Urinary bladder (tissue), 3 donors: ENCODE measurements at regions not wholly inside any gene's neighbourhood (a gene's known extent, or its start where the extent isn't known, plus 50 kb on each side); places are given as distances from the start of the nearest gene placed in this dataset.

Experiments used
- DNase-seq: peaks from one replicate; pipeline ENCODE4 v3.0.0-alpha.2; 2015; ENCODE audit errors: extremely low spot score
- H3K27ac ChIP-seq: one replicate; pipeline ENCODE4 v1.5.1; 2013; ENCODE audit warnings: low read depth, mild to moderate bottlenecking, moderate library complexity
- H3K36me3 ChIP-seq: one replicate; pipeline ENCODE4 v1.6.1; 2013; ENCODE audit warnings: mild to moderate bottlenecking, moderate library complexity; ENCODE audit not compliant: insufficient read depth
- H3K4me1 ChIP-seq: one replicate; pipeline ENCODE4 v1.6.1; 2013; ENCODE audit warnings: mild to moderate bottlenecking, moderate library complexity; ENCODE audit not compliant: insufficient read depth
- H3K4me3 ChIP-seq: one replicate; pipeline ENCODE4 v1.5.1; 2013; ENCODE audit warnings: low read depth, low read length
- WGBS: extraction: QIAGEN DNeasy Blood & Tissue Kit; methylation state at CpG from one replicate; pipeline ENCODE4 v1.1.7; 2013; 5-methylcytosine and 5-hydroxymethylcytosine counted together
- donor health status: healthy with polysubstance abuse.
- donor health status: healthy.

GRCh38 chr12:60138526-60138925 lies 542.7 kb downstream of the SLC16A7 start:
- H3K4me3 ChIP-seq: no peak overlapping the region
- 62% methylated on average over 1 of the region's 1 CpG for WGBS
- no peak for DNase-seq
- H3K36me3 ChIP-seq: no peaks in the 10 kb centered on the region
- no peak overlapping the region for H3K27ac ChIP-seq
- no peaks in the 10 kb centered on the region for H3K4me1 ChIP-seq

GRCh38 chr12:60144395-60144794 lies 548.6 kb downstream of the SLC16A7 start:
- DNase-seq: no peak
- 67% methylated on average over 1 of the region's 1 CpG for WGBS
- Histone ChIP-seq H3K27ac (no peak overlapping the region), H3K4me1 (no peaks in the 10 kb centered on the region), H3K4me3 (no peak overlapping the region), H3K36me3 (no peaks in the 10 kb centered on the region)

GRCh38 chr12:60148109-60148508 lies 552.3 kb downstream of the SLC16A7 start:
- Histone ChIP-seq H3K36me3 (no peaks in the 10 kb centered on the region), H3K4me1 (no peaks in the 10 kb centered on the region), H3K27ac (no peak overlapping the region), H3K4me3 (no peak overlapping the region)
- 64% methylated on average over 2 of the region's 2 CpGs for WGBS
- DNase-seq: no peak

GRCh38 chr12:60148831-60149230 lies 553.0 kb downstream of the SLC16A7 start:
- Histone ChIP-seq H3K4me3 (no peak overlapping the region), H3K36me3 (no peaks in the 10 kb centered on the region), H3K27ac (no peak overlapping the region), H3K4me1 (no peaks in the 10 kb centered on the region)
- DNase-seq: no peak

- H3K27ac ChIP-seq: no peak overlapping the region
- no peak overlapping the region for H3K4me3 ChIP-seq
- DNase-seq: no peak
- WGBS: 56% methylated on average over 1 of the region's 1 CpG
- H3K36me3 ChIP-seq: no peaks in the 10 kb centered on the region
- no peaks in the 10 kb centered on the region for H3K4me1 ChIP-seq
Observed at GRCh38 chr12:60152756-60153155, 556.9 kb downstream of the SLC16A7 start.

GRCh38 chr12:60159761-60160160 lies 563.9 kb downstream of the SLC16A7 start:
- H3K4me3 ChIP-seq: no peak overlapping the region
- H3K36me3 ChIP-seq: no peaks in the 10 kb centered on the region
- DNase-seq: no peak
- 91% methylated on average over 1 of the region's 1 CpG for WGBS
- H3K27ac ChIP-seq: no peak overlapping the region
- no peaks in the 10 kb centered on the region for H3K4me1 ChIP-seq

GRCh38 chr12:60162988-60163720 lies 567.3 kb downstream of the SLC16A7 start:
- no peak for DNase-seq
- 89% methylated on average over 13 of the region's 13 CpGs for WGBS
- H3K4me1 ChIP-seq: no peaks in the 10 kb centered on the region
- H3K4me3 ChIP-seq: no peak overlapping the region
- H3K36me3 ChIP-seq: no peaks in the 10 kb centered on the region
- H3K27ac ChIP-seq: no peak overlapping the region

GRCh38 chr12:60165781-60166180 lies 570.0 kb downstream of the SLC16A7 start:
- Histone ChIP-seq H3K4me3 (no peak overlapping the region), H3K27ac (no peak overlapping the region), H3K4me1 (no peaks in the 10 kb centered on the region), H3K36me3 (no peaks in the 10 kb centered on the region)
- 63% methylated on average over 2 of the region's 2 CpGs for WGBS
- DNase-seq: no peak

- no peak overlapping the region for H3K4me3 ChIP-seq
- H3K36me3 ChIP-seq: no peaks in the 10 kb centered on the region
- H3K27ac ChIP-seq: no peak overlapping the region
- no peaks in the 10 kb centered on the region for H3K4me1 ChIP-seq
- no peak for DNase-seq
- WGBS: 79% methylated on average over 5 of the region's 5 CpGs
Observed at GRCh38 chr12:60168441-60168840, 572.6 kb downstream of the SLC16A7 start.

- H3K36me3 ChIP-seq: no peaks in the 10 kb centered on the region
- H3K4me3 ChIP-seq: no peak overlapping the region
- no peak for DNase-seq
- WGBS: 92% methylated on average over 5 of the region's 5 CpGs
- H3K27ac ChIP-seq: no peak overlapping the region
- H3K4me1 ChIP-seq: no peaks in the 10 kb centered on the region
Observed at GRCh38 chr12:60169904-60170303, 574.1 kb downstream of the SLC16A7 start.

- Histone ChIP-seq H3K36me3 (no peaks in the 10 kb centered on the region), H3K27ac (no peak overlapping the region), H3K4me1 (no peaks in the 10 kb centered on the region), H3K4me3 (no peak overlapping the region)
- 70% methylated on average over 8 of the region's 8 CpGs for WGBS
- DNase-seq: no peak
Observed at GRCh38 chr12:60172266-60173211, 576.7 kb downstream of the SLC16A7 start.

GRCh38 chr12:60173224-60174170 lies 577.7 kb downstream of the SLC16A7 start:
- Histone ChIP-seq H3K36me3 (no peaks in the 10 kb centered on the region), H3K4me3 (no peak overlapping the region)
- 90% methylated on average over 9 of the region's 9 CpGs for WGBS

GRCh38 chr12:60174476-60174875 lies 578.6 kb downstream of the SLC16A7 start:
- H3K27ac ChIP-seq: no peak overlapping the region
- no peaks in the 10 kb centered on the region for H3K36me3 ChIP-seq
- H3K4me1 ChIP-seq: no peaks in the 10 kb centered on the region
- no peak for DNase-seq
- no peak overlapping the region for H3K4me3 ChIP-seq

More at GRCh38 chr12:60173224-60174170, 577.7 kb downstream of the SLC16A7 start:
- no peak overlapping the region for H3K27ac ChIP-seq
- no peaks in the 10 kb centered on the region for H3K4me1 ChIP-seq
- DNase-seq: no peak
